ENCODE measurements at regions not wholly inside any gene's neighbourhood (a gene's known extent, or its start where the extent isn't known, plus 50 kb on each side); places are given as distances from the start of the nearest gene placed in this dataset.

GRCh38 chr1:239805851-239806772 lies 285.6 kb upstream of the FMN2 start:
- Histone ChIP-seq H2AFZ (ENCODE audit: low read length) (no peak overlapping the region), H3K4me3 (ENCODE audit: low read depth, low read length, poor library complexity, severe bottlenecking) (no peak overlapping the region), H3K9me2 (ENCODE audit: insufficient read depth, low read length) (no peaks in the 10 kb centered on the region), H3K4me2 (ENCODE audit: low read length) (no peak overlapping the region), H3K9me3 (ENCODE audit: low read length) (no peaks in the 10 kb centered on the region), H3K79me2 (ENCODE audit: insufficient read depth, low read depth, low read length) (no peaks in the 10 kb centered on the region), H3K4me1 (ENCODE audit: insufficient read depth, low read length, poor library complexity, severe bottlenecking) (no peaks in the 10 kb centered on the region), H3K27ac (ENCODE audit: low read depth, low read length, poor library complexity, severe bottlenecking) (no peak overlapping the region), H4K20me1 (ENCODE audit: insufficient read depth, low read length) (no peaks in the 10 kb centered on the region), H3K36me3 (ENCODE audit: insufficient read depth, low read length) (no peaks in the 10 kb centered on the region)
- DNase-seq (ENCODE audit: low spot score) = no peak
- CTCF ChIA-PET (ENCODE audit: unreplicated experiment) = no interaction called here
- no TSS peak for BruUV-seq (replicated peaks)
- no peak for TF ChIP-seq EZH2phosphoT487 (IDR thresholded peaks at IDR 0.05; ENCODE audit: borderline replicate concordance, low read depth, low read length)
- TF ChIP-seq CTCF (conservative IDR thresholded peaks at IDR 0.05; ENCODE audit: low read length) = no peak
- intact Hi-C loops (cut with micrococcal nuclease; ENCODE audit: unreplicated experiment) = no loop called here
- POLR2A ChIA-PET = interaction anchor here (1.2 kb wide), 1 partner anchor 12 kb away, joined by 4 read pairs; no protein-coding TSS in a partner anchor

GRCh38 chr1:239806897-239807296 lies 284.8 kb upstream of the FMN2 start:
- TF ChIP-seq EZH2phosphoT487 (IDR thresholded peaks at IDR 0.05; ENCODE audit: borderline replicate concordance, low read depth, low read length) (no peak), CTCF (conservative IDR thresholded peaks at IDR 0.05; ENCODE audit: low read length) (no peak)
- ChIA-PET POLR2A (interaction anchor here (0.6 kb wide), 1 partner anchor 375 kb away, joined by 3 read pairs; no protein-coding TSS in a partner anchor), CTCF (ENCODE audit: unreplicated experiment) (no interaction called here)
- no TSS peak for BruUV-seq (replicated peaks)
- intact Hi-C loops (cut with micrococcal nuclease; ENCODE audit: unreplicated experiment) = no loop called here
- Histone ChIP-seq H3K79me2 (ENCODE audit: insufficient read depth, low read depth, low read length) (no peaks in the 10 kb centered on the region), H3K4me1 (ENCODE audit: insufficient read depth, low read length, poor library complexity, severe bottlenecking) (no peaks in the 10 kb centered on the region), H3K36me3 (ENCODE audit: insufficient read depth, low read length) (no peaks in the 10 kb centered on the region), H4K20me1 (ENCODE audit: insufficient read depth, low read length) (no peaks in the 10 kb centered on the region), H2AFZ (ENCODE audit: low read length) (no peak overlapping the region), H3K4me2 (ENCODE audit: low read length) (no peak overlapping the region), H3K27ac (ENCODE audit: low read depth, low read length, poor library complexity, severe bottlenecking) (no peak overlapping the region), H3K9me2 (ENCODE audit: insufficient read depth, low read length) (no peaks in the 10 kb centered on the region), H3K4me3 (ENCODE audit: low read depth, low read length, poor library complexity, severe bottlenecking) (no peak overlapping the region), H3K9me3 (ENCODE audit: low read length) (no peaks in the 10 kb centered on the region)
- no peak for DNase-seq (ENCODE audit: low spot score)

DNA sequence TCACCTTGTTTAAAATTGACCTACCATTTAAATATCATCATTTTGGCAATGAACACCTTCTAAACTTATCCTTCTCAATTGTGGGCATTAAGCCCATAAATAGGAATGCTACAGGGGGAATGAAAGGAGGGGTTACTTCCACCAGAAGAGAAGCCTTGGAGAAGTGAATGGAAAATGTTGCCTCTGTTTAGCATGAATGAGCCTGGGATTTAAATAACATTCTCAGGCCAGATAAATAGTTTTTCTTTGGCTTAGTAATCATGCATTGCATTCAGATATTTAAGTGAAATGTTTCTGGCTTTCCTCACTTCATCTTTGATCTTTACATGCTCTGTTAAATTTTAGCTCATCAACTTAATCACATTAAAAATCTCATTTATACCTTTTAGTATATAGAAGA lies 284.3 kb upstream of the FMN2 start:
- Histone ChIP-seq H2AFZ (ENCODE audit: low read length) (no peak overlapping the region), H3K4me3 (ENCODE audit: low read depth, low read length, poor library complexity, severe bottlenecking) (no peak overlapping the region), H3K4me1 (ENCODE audit: insufficient read depth, low read length, poor library complexity, severe bottlenecking) (no peaks in the 10 kb centered on the region), H3K79me2 (ENCODE audit: insufficient read depth, low read depth, low read length) (no peaks in the 10 kb centered on the region), H4K20me1 (ENCODE audit: insufficient read depth, low read length) (no peaks in the 10 kb centered on the region), H3K36me3 (ENCODE audit: insufficient read depth, low read length) (no peaks in the 10 kb centered on the region), H3K4me2 (ENCODE audit: low read length) (no peak overlapping the region), H3K27ac (ENCODE audit: low read depth, low read length, poor library complexity, severe bottlenecking) (no peak overlapping the region), H3K9me3 (ENCODE audit: low read length) (no peaks in the 10 kb centered on the region), H3K9me2 (ENCODE audit: insufficient read depth, low read length) (no peaks in the 10 kb centered on the region)
- intact Hi-C loops (cut with micrococcal nuclease; ENCODE audit: unreplicated experiment) = no loop called here
- TF ChIP-seq CTCF (conservative IDR thresholded peaks at IDR 0.05; ENCODE audit: low read length) (no peak), EZH2phosphoT487 (IDR thresholded peaks at IDR 0.05; ENCODE audit: borderline replicate concordance, low read depth, low read length) (no peak)
- BruUV-seq (replicated peaks) = no TSS peak
- POLR2A ChIA-PET = interaction anchor here (0.6 kb wide), 1 partner anchor 376 kb away, joined by 3 read pairs; no protein-coding TSS in a partner anchor
- no peak for DNase-seq (ENCODE audit: low spot score)
- CTCF ChIA-PET (ENCODE audit: unreplicated experiment) = no interaction called here

Measured in OCI-LY7 (cell line).